COLO668 (cell line): ENCODE measurements at regions not wholly inside any gene's neighbourhood (a gene's known extent, or its start where the extent isn't known, plus 50 kb on each side); places are given as distances from the start of the nearest gene placed in this dataset.

Experiments used
- DNase-seq: peaks from one replicate; lab custom pipeline; 2025; ENCODE audit not compliant: unreplicated experiment; lab: John Stamatoyannopoulos, UW

GRCh38 chr5:105794578-105794977 lies 1876.2 kb downstream of the EFNA5 start:
- no peak for DNase-seq

DNA sequence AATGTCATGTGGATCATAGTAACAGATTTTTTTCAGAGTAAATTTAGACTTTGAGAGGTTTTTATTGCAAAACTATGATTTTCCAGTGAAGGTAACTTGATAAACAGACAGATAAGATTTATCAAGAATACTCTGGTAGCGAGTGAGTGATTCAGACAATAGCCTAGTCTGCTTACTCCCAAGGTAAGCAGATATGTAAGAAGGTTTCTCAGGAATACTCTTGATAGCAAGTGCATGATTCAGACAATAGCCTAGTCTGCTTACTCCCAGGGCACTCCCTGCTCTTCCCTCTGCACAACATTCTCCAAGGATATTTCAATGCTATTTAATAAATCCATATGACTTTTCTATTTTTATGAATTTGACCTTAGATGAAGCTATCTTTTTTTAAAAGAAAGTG lies 1881.5 kb downstream of the EFNA5 start:
- no peak for DNase-seq

GRCh38 chr5:105783811-105784210 lies 1886.9 kb downstream of the EFNA5 start:
- DNase-seq, result no peak

DNA sequence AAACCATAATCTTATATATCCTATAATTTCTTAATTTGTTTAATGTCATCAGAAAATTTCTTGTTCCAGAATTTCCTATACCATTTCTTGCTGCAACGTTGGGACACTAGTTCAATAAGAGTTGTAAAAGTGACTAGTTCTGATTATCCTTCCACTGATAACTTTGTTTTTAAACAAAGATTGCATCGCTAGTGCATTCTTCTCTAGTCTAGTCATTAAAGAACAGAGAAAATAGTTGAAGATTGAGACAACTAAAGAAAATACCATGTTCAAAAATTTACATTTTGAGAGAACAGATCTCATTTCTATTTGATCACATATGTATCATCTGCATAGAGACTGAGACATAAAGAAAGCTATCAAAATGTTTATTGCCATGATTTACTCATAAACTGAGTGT lies 1888.2 kb downstream of the EFNA5 start:
- no peak for DNase-seq

DNA sequence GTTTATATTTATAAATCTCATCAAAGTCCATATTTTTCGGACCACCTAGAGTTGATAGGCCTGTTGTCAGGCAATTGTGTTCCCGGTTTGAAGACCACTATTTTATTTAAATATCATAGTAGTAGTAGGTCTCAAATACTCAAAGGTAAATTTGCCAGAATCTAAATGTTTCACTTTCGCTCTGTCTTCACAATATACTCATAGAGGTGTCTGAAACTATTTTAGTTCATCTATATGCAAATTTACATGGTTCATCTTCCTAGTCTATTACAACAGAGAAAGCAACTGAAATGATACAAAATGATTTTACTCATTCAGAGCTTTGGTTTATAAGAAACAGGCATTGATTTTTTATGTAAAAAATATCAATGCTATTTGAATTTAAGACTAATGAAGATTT lies 1897.5 kb downstream of the EFNA5 start:
- no peak for DNase-seq

GRCh38 chr5:105767267-105767666 lies 1903.5 kb downstream of the EFNA5 start:
- DNase-seq, result no peak

DNA sequence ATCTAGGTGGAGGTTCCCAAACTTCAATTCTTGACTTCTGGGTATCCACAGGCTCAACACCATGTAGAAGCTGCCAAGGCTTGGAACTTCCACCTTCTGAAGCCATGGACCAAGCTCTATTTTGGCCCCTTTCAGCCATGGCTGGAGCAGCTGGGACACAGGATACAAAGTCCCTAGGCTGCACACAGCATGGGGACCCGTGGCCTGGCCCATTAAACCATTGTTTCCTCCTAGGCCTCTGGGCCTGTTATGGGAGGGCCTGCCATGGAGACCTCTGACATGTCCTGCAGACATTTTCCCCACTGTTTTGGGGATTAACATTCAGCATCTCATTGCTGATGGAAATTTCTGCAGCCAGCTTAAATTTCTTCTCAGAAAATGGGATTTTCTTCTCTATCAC lies 1908.0 kb downstream of the EFNA5 start:
- DNase-seq, result no peak

DNA sequence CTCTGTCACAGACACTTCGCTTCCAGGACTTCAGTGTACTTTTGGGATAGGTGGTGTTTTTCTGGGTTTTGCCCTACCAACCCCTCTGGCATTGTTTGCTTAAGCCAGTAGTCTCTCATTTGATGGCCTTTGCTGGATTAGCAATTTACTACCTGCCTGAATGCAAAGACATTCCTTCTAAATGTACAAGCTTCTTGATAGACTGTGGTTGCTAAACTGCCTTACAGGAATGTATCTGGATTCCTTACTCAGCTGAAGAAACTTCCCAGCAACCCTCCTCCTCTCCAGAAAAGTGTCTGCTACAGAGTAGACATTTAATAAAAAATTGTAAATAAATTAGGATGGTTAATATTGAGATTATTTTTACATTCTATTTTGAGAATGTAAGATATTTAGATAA lies 1916.7 kb downstream of the EFNA5 start:
- DNase-seq, result no peak

DNA sequence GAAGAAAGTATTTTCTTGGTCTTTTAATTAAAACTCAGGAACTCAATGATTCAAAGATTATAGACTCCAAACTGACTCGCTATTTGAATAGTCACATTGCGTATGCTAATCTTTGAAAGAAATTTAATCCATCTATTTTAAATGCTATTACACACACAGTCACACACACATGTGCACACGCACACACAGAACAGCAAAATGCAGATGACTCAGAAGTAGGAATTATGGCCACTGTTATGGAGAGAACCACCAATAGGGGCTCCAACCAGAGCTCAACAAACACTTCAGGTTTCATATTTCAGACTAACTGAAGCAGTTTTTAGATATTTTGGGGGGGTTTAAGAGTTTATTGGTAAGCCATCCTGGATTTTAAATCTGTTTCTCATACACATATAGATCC lies 1917.9 kb downstream of the EFNA5 start:
- DNase-seq, result no peak

- DNase-seq, result no peak
These were observed 1918.8 kb downstream of the EFNA5 start for GRCh38 chr5:105751908-105752307.

- no peak for DNase-seq
These were observed 1925.6 kb downstream of the EFNA5 start for GRCh38 chr5:105745111-105745510.

DNA sequence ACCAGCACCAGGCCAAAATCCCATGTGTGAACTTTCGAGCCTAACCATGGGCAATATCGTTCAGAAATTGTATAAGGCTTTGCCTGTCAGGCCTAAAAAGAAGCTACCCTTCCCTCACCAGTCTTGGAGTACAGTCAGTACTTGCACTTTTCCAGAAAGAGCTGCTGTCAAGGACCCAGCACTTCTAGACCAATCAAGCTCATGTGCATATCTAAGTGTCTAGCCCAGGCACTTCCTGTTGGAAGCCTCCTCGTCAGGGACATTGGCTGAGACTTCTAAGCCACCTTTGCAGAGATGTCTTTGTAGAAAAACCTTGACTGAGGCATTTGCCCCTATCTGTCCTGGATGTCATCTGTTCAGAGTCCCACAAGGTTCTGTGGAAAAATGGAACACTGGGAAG lies 1930.5 kb downstream of the EFNA5 start:
- no peak for DNase-seq

DNA sequence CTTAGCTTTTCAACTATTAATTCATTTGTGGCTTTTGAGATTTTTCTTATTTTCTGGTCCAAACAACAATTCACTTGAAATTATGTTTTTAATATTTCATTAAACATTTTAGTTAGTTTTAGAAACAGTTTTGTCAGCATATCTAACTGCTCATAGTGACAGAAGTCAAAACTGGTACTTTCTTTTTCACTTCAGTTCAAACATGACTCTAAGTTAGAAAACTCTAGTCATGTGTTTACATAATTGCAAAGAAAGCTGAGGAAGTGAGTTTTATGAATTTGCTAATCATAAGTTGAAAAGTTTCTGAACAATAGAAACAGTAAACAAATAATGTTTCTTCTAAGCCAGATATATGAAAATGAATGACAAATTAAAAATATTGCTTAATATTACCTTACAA lies 1931.0 kb downstream of the EFNA5 start:
- no peak for DNase-seq

DNA sequence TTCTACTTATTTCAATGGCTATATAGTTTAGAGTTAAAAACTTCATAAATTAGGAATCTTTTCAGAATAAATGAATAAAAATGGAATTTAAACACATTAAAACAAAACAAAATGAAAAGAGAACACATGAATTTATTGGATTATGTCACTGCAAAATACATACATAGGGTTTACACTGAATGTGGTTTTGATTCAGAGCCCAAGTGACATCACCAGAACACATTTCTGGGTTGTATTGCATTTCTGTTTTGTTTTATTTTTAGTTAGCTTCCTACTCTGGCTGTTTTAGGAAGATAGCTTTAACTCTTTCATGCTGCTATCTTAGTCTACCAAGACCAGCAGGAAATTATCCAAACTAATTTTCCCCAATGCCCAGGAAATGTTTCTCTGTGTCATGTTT lies 1935.0 kb downstream of the EFNA5 start:
- DNase-seq, result no peak

DNA sequence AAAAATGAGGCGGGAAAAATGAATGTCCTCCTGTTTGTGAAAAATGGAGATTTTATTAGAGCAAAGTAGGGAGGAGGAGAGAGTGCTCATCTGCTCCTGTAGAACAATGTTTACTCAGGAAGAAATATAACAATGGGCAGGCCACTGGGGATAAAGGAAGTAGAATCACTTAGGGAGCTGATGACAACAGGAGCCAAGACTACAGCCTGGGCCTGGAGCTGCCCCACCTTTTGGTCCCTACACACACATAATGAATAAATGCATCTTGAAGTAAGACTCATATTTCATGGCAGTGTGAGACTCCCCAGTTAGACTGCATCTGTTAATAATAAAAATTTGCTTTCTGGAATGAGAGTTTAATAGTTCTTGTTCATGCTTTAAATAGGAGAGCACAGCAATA lies 1939.8 kb downstream of the EFNA5 start:
- peak; percentile 1 for DNase-seq

DNA sequence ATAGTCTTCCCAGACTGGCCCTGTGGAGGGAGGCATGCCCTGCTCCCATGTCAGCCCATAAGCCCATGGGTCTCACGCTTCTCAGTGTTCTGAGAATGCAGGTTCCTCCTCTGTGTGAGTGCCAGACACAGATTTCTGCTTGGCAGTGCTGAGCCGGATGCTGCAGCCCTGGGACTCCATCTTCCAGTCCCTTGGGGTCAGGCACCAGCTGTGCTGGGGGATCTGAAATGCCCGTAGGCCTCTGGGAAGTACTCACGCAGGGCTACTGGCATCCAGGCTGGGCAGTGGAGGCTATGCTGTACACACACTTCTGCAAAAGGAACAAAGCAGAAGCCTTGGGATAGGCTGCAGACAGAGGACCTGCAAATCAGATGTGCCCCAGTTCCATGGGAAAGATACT lies 1944.6 kb downstream of the EFNA5 start:
- DNase-seq, result no peak

- no peak for DNase-seq
These were observed 1962.3 kb downstream of the EFNA5 start for GRCh38 chr5:105708442-105708841.

GRCh38 chr5:105702323-105702722 lies 1968.4 kb downstream of the EFNA5 start:
- no peak for DNase-seq

GRCh38 chr5:105696440-105696839 lies 1974.3 kb downstream of the EFNA5 start:
- DNase-seq, result no peak

DNA sequence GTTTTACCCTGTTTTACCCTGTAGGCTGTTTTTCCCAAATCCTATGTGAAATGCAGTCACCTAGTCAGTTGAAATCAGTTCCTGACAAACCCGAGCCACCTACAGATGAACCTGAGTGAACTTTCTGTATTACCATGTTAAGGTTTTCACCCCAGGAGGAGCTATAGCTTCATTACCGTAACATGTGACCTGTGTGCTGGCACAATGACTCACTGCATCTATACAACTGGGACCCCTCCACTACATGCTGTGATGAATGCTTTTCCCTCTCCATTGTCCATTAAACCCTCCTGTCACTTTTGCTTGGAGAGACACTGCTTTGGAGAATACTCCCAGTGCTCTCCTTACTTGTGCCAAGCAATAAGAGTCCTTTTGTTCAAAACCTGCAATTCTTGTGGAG lies 1974.8 kb downstream of the EFNA5 start:
- no peak for DNase-seq

DNA sequence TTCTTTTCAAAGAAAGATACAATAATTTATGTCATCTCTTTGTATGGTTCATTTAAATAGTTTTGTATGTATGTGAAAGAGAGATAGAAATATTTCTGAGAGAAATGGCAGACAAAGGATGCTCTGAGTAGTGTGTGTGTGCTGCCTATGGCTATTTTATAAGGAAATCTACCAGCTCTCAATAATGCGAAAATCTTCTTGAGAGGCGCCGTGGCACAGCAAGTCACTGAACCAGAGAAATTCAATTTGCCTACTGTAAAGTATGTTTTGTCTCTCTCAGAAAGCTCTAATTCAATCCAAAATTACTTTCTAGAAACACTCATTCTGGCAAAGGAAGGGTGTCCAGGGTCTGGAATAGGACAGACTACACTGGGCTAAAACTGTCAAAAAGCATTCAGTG lies 1981.1 kb downstream of the EFNA5 start:
- DNase-seq, result no peak

DNA sequence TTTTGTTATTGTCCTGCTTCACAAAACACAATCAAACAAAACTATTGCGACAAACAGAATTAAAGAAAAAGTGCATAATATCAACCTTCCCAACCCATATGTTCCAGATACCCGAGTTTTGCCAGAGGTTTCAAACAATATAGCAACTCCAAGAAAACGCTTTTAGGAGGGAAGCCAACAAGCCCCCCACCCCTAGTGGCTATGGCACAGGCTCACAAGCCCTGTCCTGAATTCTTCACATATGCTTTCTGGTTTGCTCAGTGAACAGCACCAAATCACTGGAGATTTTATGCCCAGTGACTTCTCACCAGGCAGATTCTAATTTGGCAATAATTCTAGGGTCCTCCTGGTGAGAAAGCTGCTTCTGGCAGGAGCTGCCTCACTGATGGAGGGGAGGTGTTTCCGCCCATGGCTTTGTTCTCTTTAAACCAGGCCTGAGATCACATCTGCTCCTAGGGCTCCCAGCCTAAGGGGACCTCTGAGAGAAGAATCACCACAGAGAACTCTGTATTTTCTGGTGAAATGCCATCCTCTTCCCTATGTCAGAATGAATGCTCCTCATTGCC lies 1982.4 kb downstream of the EFNA5 start:
- no peak for DNase-seq

DNA sequence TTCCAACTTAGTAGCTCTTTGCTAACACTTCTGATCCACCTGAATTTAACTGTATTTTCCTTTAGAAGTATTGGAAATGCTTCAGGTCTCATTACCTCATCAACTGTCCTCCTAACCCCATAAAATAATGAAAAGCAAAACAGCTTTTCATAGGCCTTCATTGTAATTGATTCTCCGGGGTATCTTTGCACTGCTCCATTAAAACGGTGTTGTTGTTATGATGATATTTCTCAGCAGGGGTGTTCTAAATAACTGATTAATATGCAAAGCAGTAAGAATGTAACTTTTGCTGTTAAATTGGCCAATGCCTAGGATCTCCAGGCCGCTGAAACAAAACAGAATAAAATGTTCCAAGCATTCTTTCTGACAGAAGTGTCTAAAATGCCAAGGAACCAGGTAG lies 1983.2 kb downstream of the EFNA5 start:
- DNase-seq, result no peak

- DNase-seq, result no peak
These were observed 1984.9 kb downstream of the EFNA5 start for GRCh38 chr5:105685884-105686283.
